ENCODE measurements at regions not wholly inside any gene's neighbourhood (a gene's known extent, or its start where the extent isn't known, plus 50 kb on each side); places are given as distances from the start of the nearest gene placed in this dataset.

GRCh38 chr3:99287876-99288275 lies 350.5 kb upstream of the COL8A1 start:
- intact Hi-C loops (cut with DNase I) = no loop called here
- WGBS, 2 donors = 65 to 68% methylated on average over 2 of the region's 2 CpGs

GRCh38 chr3:99286266-99286845 lies 352.0 kb upstream of the COL8A1 start:
- intact Hi-C loops (cut with DNase I) = no loop called here
- H3K27me3 ChIP-seq = no peaks in the 10 kb centered on the region
- H3K9me3 ChIP-seq = no peaks in the 10 kb centered on the region
- no peaks in the 10 kb centered on the region for H3K4me1 ChIP-seq
- H3K4me3 ChIP-seq (replicated peaks in 1 of 3) = no peak overlapping the region
- no peaks in the 10 kb centered on the region for H3K36me3 ChIP-seq
- no peak for TF ChIP-seq CTCF (IDR thresholded peaks at IDR 0.05)
- TF ChIP-seq POLR2A (IDR thresholded peaks at IDR 0.05) = no peak
- DNase-seq = no peak
- H3K27ac ChIP-seq = no peak overlapping the region

More at GRCh38 chr3:99287876-99288275, 350.5 kb upstream of the COL8A1 start:
- no peak for DNase-seq
- no peak for TF ChIP-seq CTCF (IDR thresholded peaks at IDR 0.05)
- no peak for TF ChIP-seq POLR2A (IDR thresholded peaks at IDR 0.05)
- no peaks in the 10 kb centered on the region for H3K4me1 ChIP-seq
- no peak overlapping the region for H3K4me3 ChIP-seq (replicated peaks in 1 of 3)
- no peaks in the 10 kb centered on the region for H3K9me3 ChIP-seq
- H3K27ac ChIP-seq = no peak overlapping the region
- H3K36me3 ChIP-seq = no peaks in the 10 kb centered on the region
- H3K27me3 ChIP-seq = no peaks in the 10 kb centered on the region

GRCh38 chr3:99269606-99270351 lies 368.3 kb upstream of the DCBLD2 start:
- intact Hi-C loops (cut with DNase I) = no loop called here
- Histone ChIP-seq H3K9me3 (no peaks in the 10 kb centered on the region), H3K4me1 (no peaks in the 10 kb centered on the region), H3K4me3 (replicated peaks in 1 of 3) (no peak overlapping the region), H3K27ac (no peak overlapping the region), H3K36me3 (no peaks in the 10 kb centered on the region), H3K27me3 (no peaks in the 10 kb centered on the region)
- TF ChIP-seq CTCF (IDR thresholded peaks at IDR 0.05) (no peak), POLR2A (IDR thresholded peaks at IDR 0.05) (no peak)
- peak in 1 of 2 donors; percentile 2 for DNase-seq
- WGBS, 2 donors = 71 to 76% methylated on average over 9 of the region's 9 CpGs

GRCh38 chr3:99256788-99257187 lies 355.3 kb upstream of the DCBLD2 start:
- H3K4me1 ChIP-seq = no peaks in the 10 kb centered on the region
- no peak for TF ChIP-seq CTCF (IDR thresholded peaks at IDR 0.05)
- no peak for TF ChIP-seq POLR2A (IDR thresholded peaks at IDR 0.05)
- no peaks in the 10 kb centered on the region for H3K27me3 ChIP-seq
- DNase-seq = no peak
- H3K4me3 ChIP-seq (replicated peaks in 1 of 3) = no peak overlapping the region
- H3K9me3 ChIP-seq = no peaks in the 10 kb centered on the region
- no peaks in the 10 kb centered on the region for H3K36me3 ChIP-seq
- H3K27ac ChIP-seq = no peak overlapping the region
- 92 to 93% methylated on average over 3 of the region's 3 CpGs for WGBS, 2 donors
- intact Hi-C loops (cut with DNase I) = no loop called here

- Histone ChIP-seq H3K27ac (no peak overlapping the region), H3K4me1 (peaks cover 24% of the 10 kb centered on the region in 2 donors), H3K36me3 (no peaks in the 10 kb centered on the region), H3K9me3 (no peaks in the 10 kb centered on the region), H3K27me3 (no peaks in the 10 kb centered on the region), H3K4me3 (replicated peaks in 1 of 3) (no peak overlapping the region)
- intact Hi-C loops (cut with DNase I) = no loop called here
- TF ChIP-seq POLR2A (IDR thresholded peaks at IDR 0.05) (no peak), CTCF (IDR thresholded peaks at IDR 0.05) (no peak)
- no peak for DNase-seq
- 79 to 81% methylated on average over 2 of the region's 2 CpGs for WGBS, 2 donors
Measured at GRCh38 chr3:99253963-99254355, 352.5 kb upstream of the DCBLD2 start.
